RWPE2 (cell line): ENCODE measurements at regions not wholly inside any gene's neighbourhood (a gene's known extent, or its start where the extent isn't known, plus 50 kb on each side); places are given as distances from the start of the nearest gene placed in this dataset.

ENCODE experiments used
- ATAC-seq: fragments of 200-7000 bp; cut with Tn5 transposase; 3 replicates; pipeline ENCODE4 v1.9.1; 2021; ENCODE audit warnings: low read depth
- DNase-seq: peaks from one replicate; pipeline ENCODE4 v3.0.0-alpha.2; 2020; ENCODE audit warnings: low spot score
- H3K27ac ChIP-seq: fragments of 450-650 bp; 2 replicates; pipeline ENCODE4 v1.5.1; 2017; ENCODE audit warnings: mild to moderate bottlenecking; ENCODE audit not compliant: poor library complexity, severe bottlenecking
- H3K27me3 ChIP-seq: fragments of 250-450 bp; sonication (Bioruptor Pico); 2 replicates; pipeline ENCODE4 v1.5.1; 2021; ENCODE audit warnings: mild to moderate bottlenecking, moderate library complexity; ENCODE audit not compliant: insufficient read depth, poor library complexity, severe bottlenecking
- H3K36me3 ChIP-seq: fragments of 250-450 bp; sonication (Bioruptor Pico); 2 replicates; pipeline ENCODE4 v1.5.1; 2020; ENCODE audit warnings: low read depth, mild to moderate bottlenecking, moderate library complexity
- H3K4me1 ChIP-seq: fragments of 250-450 bp; sonication (Bioruptor Pico); 2 replicates; pipeline ENCODE4 v1.5.1; 2021; ENCODE audit warnings: mild to moderate bottlenecking, moderate library complexity; ENCODE audit not compliant: insufficient read depth, poor library complexity, severe bottlenecking
- H3K4me3 ChIP-seq: fragments of 250-450 bp; sonication (Bioruptor Pico); 2 replicates; pipeline ENCODE4 v1.5.1; 2021; ENCODE audit warnings: mild to moderate bottlenecking, moderate library complexity; ENCODE audit not compliant: severe bottlenecking
- H3K9me3 ChIP-seq: fragments of 250-450 bp; sonication (Bioruptor Pico); 2 replicates; pipeline ENCODE4 v1.5.1; 2021; ENCODE audit warnings: mild to moderate bottlenecking, moderate library complexity; ENCODE audit not compliant: severe bottlenecking
- CTCF ChIP-seq: fragments of 450-650 bp; IDR thresholded peaks from one replicate; pipeline ENCODE4 v1.5.1; 2017; ENCODE audit warnings: mild to moderate bottlenecking, moderate library complexity; ENCODE audit not compliant: poor library complexity, severe bottlenecking

- Histone ChIP-seq H3K9me3 (no peaks in the 10 kb centered on the region), H3K36me3 (no peaks in the 10 kb centered on the region), H3K27me3 (peaks cover 3% of the 10 kb centered on the region), H3K4me3 (no peak overlapping the region), H3K4me1 (no peaks in the 10 kb centered on the region), H3K27ac (no peak overlapping the region)
- no peak for TF ChIP-seq CTCF
- no peak for DNase-seq
- ATAC-seq: no peak
Observed at GRCh38 chr3:87563712-87564111, 287.3 kb upstream of the POU1F1 start.

GRCh38 chr3:87558492-87558891 lies 282.1 kb upstream of the POU1F1 start:
- no peak overlapping the region for H3K4me3 ChIP-seq
- no peaks in the 10 kb centered on the region for H3K9me3 ChIP-seq
- H3K27me3 ChIP-seq: no peaks in the 10 kb centered on the region
- H3K27ac ChIP-seq: no peak overlapping the region
- no peak for DNase-seq
- TF ChIP-seq CTCF: no peak
- no peaks in the 10 kb centered on the region for H3K36me3 ChIP-seq
- no peaks in the 10 kb centered on the region for H3K4me1 ChIP-seq
- ATAC-seq: no peak

GRCh38 chr3:87555290-87555689 lies 278.9 kb upstream of the POU1F1 start:
- TF ChIP-seq CTCF: no peak
- Histone ChIP-seq H3K4me1 (no peaks in the 10 kb centered on the region), H3K4me3 (no peak overlapping the region), H3K36me3 (no peaks in the 10 kb centered on the region), H3K27me3 (no peaks in the 10 kb centered on the region), H3K9me3 (no peaks in the 10 kb centered on the region), H3K27ac (no peak overlapping the region)
- no peak for ATAC-seq
- no peak for DNase-seq

GRCh38 chr3:87553058-87553457 lies 276.7 kb upstream of the POU1F1 start:
- H3K4me1 ChIP-seq: no peaks in the 10 kb centered on the region
- H3K36me3 ChIP-seq: no peaks in the 10 kb centered on the region
- no peaks in the 10 kb centered on the region for H3K9me3 ChIP-seq
- TF ChIP-seq CTCF: no peak
- no peak overlapping the region for H3K4me3 ChIP-seq
- ATAC-seq: no peak
- no peaks in the 10 kb centered on the region for H3K27me3 ChIP-seq
- no peak overlapping the region for H3K27ac ChIP-seq
- DNase-seq: no peak

GRCh38 chr3:87550892-87551291 lies 274.5 kb upstream of the POU1F1 start:
- Histone ChIP-seq H3K4me3 (no peak overlapping the region), H3K4me1 (no peaks in the 10 kb centered on the region), H3K9me3 (no peaks in the 10 kb centered on the region), H3K36me3 (no peaks in the 10 kb centered on the region), H3K27ac (no peak overlapping the region), H3K27me3 (no peaks in the 10 kb centered on the region)
- DNase-seq (no peak), ATAC-seq (no peak)
- no peak for TF ChIP-seq CTCF
